GM06990 (cell line): ENCODE measurements at regions not wholly inside any gene's neighbourhood (a gene's known extent, or its start where the extent isn't known, plus 50 kb on each side); places are given as distances from the start of the nearest gene placed in this dataset.
"Not testable (repeated sequence)": the region's sequence is repeated elsewhere in the genome, so short reads cannot be mapped to it uniquely, and the experiment has no call there.

Experiments
- DNase-seq: peaks from one replicate; pipeline ENCODE4 v3.0.0-alpha.2; 2011; ENCODE audit not compliant: insufficient read length; ENCODE audit errors: extremely low read depth
- H3K27me3 ChIP-seq: replicated peaks from 2 replicates; pipeline ENCODE4 v1.6.0; 2011; ENCODE audit warnings: low read length; ENCODE audit not compliant: control insufficient read depth, insufficient read depth
- H3K36me3 ChIP-seq: 2 replicates; pipeline ENCODE4 v1.5.1; 2011; ENCODE audit warnings: low read length; ENCODE audit not compliant: control insufficient read depth, insufficient read depth
- H3K4me3 ChIP-seq: replicated peaks from 2 replicates; pipeline ENCODE4 v1.5.1; 2011; ENCODE audit warnings: low read depth, mild to moderate bottlenecking, control low read depth, low read length
- CTCF ChIP-seq: IDR thresholded peaks from 2 replicates; pipeline ENCODE4 v1.5.1; 2011; ENCODE audit warnings: low read length, control low read depth, mild to moderate bottlenecking, inconsistent platforms; ENCODE audit not compliant: insufficient read depth, poor library complexity, severe bottlenecking

GRCh38 chr2:128414351-128414750 is 95.7 kb upstream of the HS6ST1 start:
- Histone ChIP-seq H3K4me3 (no peak overlapping the region), H3K27me3 (no peaks in the 10 kb centered on the region), H3K36me3 (no peaks in the 10 kb centered on the region)
- DNase-seq = no peak
- TF ChIP-seq CTCF = no peak

- no peak overlapping the region for H3K4me3 ChIP-seq
- no peaks in the 10 kb centered on the region for H3K36me3 ChIP-seq
- no peak for TF ChIP-seq CTCF
- no peak for DNase-seq
- no peaks in the 10 kb centered on the region; the same call in 1 of the 2 replicates for H3K27me3 ChIP-seq
These were observed 96.5 kb upstream of the HS6ST1 start for GRCh38 chr2:128414946-128415778.

- Histone ChIP-seq H3K27me3 (no peaks in the 10 kb centered on the region; the same call in 1 of the 2 replicates), H3K36me3 (no peaks in the 10 kb centered on the region), H3K4me3 (no peak overlapping the region)
- TF ChIP-seq CTCF = no peak
- no peak for DNase-seq
These were observed 97.1 kb upstream of the HS6ST1 start for GRCh38 chr2:128415779-128416061.

- Histone ChIP-seq H3K36me3 (no peaks in the 10 kb centered on the region), H3K4me3 (no peak overlapping the region), H3K27me3 (no peaks in the 10 kb centered on the region; the same call in 1 of the 2 replicates)
- DNase-seq = no peak
- no peak for TF ChIP-seq CTCF
These were observed 97.6 kb upstream of the HS6ST1 start for GRCh38 chr2:128416109-128416785.

DNA sequence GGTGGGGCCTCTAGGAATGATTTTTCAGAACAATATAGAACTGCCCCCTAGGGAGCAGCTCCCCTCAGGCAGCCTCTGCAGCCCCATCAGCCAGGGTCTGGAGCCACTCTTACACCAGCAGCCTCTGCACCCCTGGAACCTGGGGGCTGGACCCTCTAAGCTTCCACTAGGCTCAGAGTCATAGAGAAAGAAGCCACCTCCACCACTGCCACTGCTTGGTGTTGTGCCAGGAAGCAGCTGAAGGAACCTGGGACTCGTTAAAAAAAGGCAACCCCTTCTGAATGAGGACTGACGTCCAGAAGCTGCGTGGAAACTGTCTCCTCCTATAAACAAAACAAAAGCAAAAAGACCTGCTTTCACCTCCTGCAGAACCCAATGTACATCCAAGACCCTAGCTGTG is 98.1 kb upstream of the HS6ST1 start:
- H3K4me3 ChIP-seq = no peak overlapping the region
- no peaks in the 10 kb centered on the region for H3K36me3 ChIP-seq
- no peaks in the 10 kb centered on the region; the same call in 1 of the 2 replicates for H3K27me3 ChIP-seq
- DNase-seq = no peak
- TF ChIP-seq CTCF = no peak

- not testable (repeated sequence) for H3K4me3 ChIP-seq, H3K36me3 ChIP-seq, H3K27me3 ChIP-seq, DNase-seq
These were observed 98.6 kb upstream of the HS6ST1 start for GRCh38 chr2:128417264-128417663.
